Activated T-cell treated with anti-CD3 and anti-CD28 coated beads for 48 hours (primary cell): ENCODE measurements at regions not wholly inside any gene's neighbourhood (a gene's known extent, or its start where the extent isn't known, plus 50 kb on each side); places are given as distances from the start of the nearest gene placed in this dataset.

Source experiments
- DNase-seq: peaks from one replicate; pipeline ENCODE4 v3.0.0-alpha.2; 2020; ENCODE audit warnings: low read depth

GRCh38 chr6:139951172-139951571 lies 576.7 kb upstream of the CITED2 start:
- no peak for DNase-seq

- DNase-seq: no peak
Observed at GRCh38 chr6:139944976-139945375, 570.5 kb upstream of the CITED2 start.

GRCh38 chr6:139944131-139944530 lies 569.7 kb upstream of the CITED2 start:
- DNase-seq: no peak

DNA sequence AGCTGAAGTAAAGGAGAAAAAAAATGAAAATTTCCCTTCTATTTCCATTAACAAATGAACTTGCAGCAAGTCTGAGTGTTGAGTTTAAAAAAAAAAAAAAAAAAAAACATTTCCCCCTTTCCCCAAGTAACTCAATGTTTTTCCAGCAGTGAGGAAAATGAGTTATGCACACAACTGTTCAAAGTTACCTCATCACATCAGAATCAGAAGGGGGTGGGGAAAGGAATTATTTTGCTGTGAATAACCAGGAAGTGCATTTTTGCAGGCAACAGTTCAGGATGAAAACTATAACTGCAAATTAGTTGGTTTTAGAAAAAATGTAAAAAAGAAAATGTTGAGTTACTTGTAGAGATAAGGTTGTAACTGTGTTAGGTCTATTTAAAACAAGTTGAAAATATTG lies 568.9 kb upstream of the CITED2 start:
- no peak for DNase-seq

DNA sequence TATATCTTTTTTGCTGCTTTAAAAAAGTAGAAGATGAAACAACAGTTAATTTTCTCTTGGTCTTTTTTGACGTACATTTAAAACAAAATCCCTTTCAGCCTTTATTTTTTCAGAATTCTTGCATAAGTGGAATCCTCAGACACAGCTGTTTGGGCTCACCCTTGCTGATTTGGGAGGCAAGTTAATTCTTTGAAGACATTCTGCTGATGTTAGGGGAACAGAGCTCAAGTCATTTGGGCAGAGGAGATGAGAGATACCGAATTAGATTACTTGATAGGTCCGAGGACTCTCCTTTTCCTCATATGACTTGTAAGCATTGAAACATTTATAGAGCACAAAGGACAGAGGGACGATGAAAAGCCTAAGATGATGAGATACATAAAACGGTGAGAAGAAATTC lies 567.9 kb upstream of the CITED2 start:
- DNase-seq: no peak

GRCh38 chr6:139941826-139942225 lies 567.4 kb upstream of the CITED2 start:
- DNase-seq: no peak

DNA sequence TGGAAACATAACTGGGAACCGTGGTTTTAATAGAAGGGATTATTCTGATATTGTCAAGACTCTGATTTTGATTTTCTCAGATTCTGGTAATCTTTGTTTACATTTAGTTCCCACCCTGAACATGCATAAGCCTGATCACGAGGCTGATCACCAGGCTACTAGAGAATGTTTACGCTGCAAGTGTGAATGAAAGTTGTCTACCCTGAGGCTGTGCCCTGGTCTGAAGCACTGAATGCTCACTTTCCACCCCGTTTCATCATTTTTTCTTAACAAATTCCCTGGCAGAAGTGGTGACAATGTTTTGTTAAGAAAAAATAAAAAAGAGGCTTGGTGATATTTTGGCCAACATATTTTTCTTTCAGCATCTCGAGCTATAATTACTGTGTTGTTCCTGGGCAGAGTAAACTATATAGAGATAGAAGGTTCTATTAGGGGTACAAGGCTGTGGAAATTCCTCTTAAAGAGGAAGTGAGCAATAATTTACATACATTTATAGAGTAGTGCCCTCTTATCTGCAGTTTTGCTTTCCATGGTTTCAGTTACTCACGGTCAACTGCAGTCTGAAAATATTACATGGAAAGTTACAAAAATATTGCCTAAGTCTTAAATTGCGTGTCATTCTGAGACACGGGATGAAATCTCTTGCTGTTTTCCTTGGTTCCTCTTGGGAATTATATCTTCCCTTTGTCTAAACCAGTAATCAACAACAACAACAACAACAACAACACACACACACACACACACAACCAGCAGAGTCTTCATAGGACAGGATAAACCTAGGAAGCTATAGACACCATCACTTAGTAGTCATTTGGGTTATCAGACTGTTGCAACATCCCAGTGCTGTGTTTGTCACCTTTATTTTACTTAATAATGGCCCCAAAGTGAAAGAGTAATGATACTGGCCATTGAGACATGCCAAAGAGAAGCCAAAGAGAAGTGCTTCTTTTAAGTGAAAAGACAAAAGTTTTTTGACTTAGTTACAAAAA lies 566.6 kb upstream of the CITED2 start:
- no peak for DNase-seq

GRCh38 chr6:139939189-139939979 lies 564.9 kb upstream of the CITED2 start:
- no peak for DNase-seq

- no peak for DNase-seq
Observed at GRCh38 chr6:139932671-139933070, 558.2 kb upstream of the CITED2 start.

DNA sequence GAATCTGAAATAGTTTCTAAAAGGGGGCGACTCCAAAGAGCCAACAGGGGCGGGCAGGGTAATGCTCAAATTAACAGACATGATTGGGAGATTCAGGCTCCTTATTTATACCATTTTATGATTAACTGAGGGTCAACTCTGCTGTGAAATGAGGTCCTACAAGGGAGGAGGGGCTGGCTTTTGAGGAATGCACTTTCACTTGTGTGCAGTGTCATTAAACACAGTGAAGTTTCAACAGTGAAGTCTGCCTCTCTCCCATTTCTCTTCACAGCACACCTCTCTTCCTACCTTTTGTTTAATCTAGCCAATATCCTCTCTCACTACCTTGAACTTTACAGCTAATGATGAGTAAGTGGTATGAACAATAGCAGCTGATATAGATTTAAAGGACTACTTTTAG lies 557.3 kb upstream of the CITED2 start:
- DNase-seq: no peak

DNA sequence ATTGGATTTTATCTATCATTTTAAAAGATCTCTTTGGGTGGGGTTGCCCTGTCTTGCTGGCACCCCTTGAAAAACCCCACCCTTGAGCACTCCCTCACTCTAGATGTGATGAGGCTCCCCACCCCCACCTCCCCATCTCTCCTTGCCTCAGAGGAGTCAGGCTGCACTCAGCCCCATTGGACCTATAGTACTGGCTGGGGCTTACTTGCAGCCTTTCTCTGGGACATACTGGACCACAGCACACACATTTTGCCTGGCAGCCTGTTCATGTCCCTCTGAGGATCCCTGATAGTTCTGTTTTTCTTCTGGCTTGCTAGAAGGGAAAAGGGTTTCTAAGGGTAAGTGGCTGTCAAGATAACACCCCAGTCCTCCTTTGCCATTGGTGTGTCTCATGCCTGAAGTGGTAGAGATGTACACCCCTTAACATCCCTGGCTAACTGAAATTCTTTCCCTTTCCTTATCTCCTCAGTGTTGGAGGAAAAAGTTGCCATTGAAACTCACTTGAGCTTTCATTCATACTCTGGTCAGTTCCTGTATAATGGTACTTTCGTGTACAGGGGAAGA lies 553.4 kb upstream of the CITED2 start:
- DNase-seq: no peak

- no peak for DNase-seq
Observed at GRCh38 chr6:139927236-139927635, 552.8 kb upstream of the CITED2 start.

DNA sequence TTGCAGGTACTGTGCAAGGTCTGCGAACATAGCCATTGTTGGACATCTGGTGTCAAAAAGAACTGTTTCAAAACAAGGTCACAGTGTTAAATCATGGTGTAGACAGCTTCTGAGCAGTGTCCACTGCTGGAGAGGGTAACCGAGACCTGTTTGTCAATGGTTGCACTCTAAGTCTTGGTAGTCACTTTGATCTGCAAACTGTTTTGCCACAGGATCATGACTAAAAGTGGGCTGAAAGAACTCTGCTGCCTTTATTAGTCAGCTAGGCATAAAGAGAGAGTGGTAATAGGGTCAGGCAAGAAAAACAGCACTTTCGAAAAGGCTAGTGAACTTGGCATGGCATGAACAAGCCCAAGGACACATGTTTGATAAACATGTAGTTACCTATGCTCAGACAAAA lies 552.3 kb upstream of the CITED2 start:
- no peak for DNase-seq

DNA sequence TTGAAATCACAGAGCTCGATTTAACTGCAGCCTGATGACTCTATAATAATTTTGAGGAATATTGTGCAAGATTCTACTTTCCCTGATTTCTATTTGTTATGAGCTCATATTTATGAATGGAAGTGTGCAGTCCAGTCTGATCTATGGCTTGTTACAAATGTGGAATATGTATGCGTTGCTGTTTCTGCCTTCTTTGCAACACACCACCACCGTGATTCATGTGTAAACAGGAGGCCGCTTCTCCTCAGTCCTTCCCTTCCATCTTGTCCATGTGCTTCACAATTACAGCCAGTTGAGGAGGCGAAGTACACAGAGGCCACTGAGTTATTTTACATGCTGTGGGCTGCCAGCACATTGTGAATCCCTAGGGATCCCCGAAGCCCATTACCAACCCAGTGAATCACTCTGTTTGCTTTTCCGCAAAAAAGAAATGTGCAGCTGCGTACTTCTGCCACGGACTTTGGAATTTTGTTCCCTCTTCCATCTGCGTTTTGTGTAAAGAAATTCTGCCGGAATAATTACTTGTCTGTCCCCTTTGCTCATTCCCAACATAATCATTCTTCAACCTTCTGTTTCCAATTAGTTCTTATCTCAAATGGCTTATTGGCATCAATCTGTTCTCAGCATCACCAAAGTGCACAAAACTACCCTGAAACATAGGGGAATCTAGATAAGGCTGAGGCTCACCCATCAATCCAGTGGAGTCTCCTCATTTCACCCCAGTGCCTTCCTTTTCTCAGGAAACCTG lies 551.6 kb upstream of the CITED2 start:
- no peak for DNase-seq

DNA sequence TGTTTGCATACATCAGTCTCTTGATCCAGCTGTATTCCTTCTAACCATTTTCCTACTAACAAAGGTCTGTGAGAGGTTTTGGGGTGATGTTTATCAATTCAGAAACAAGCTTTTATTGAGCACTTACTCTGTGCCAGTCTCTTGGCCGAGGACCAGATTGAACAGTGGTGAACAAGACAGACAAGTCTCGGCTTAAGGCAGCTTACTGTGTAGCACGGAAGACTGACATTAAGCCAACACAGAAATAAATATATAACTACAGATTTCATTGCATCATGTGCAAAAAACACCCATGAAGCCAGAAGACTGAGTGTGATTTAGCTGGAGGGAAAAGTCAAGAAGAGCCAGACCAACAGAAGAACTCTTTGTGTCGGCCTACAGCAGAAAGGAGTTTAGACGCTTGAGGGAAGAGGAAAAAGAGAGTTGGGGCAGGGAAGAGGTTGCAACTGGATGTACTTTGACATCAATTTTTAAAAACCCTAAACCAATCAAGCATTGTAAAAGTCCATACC lies 549.6 kb upstream of the CITED2 start:
- no peak for DNase-seq

DNA sequence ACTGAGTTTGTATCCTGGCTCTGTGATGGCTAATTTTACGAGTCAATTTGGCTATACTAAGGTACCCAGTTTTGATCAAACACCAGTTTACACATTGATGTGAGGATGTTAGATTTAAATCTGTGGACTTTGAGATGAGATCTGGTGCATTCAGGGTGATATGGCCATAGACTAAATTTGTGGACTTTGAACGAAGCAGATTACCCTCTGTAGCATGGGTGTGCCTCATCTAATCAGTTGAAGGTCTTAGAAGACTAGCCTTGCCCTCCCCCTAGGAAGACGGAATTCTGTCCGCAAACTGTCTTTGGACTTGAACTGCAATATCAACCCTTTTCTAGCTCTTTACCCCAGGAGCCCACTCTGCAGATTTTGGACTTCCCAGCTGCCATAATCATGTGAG lies 547.8 kb upstream of the CITED2 start:
- no peak for DNase-seq

GRCh38 chr6:139920776-139921100 lies 546.3 kb upstream of the CITED2 start:
- DNase-seq: no peak

- DNase-seq: no peak
Observed at GRCh38 chr6:139920027-139920775, 545.8 kb upstream of the CITED2 start.

DNA sequence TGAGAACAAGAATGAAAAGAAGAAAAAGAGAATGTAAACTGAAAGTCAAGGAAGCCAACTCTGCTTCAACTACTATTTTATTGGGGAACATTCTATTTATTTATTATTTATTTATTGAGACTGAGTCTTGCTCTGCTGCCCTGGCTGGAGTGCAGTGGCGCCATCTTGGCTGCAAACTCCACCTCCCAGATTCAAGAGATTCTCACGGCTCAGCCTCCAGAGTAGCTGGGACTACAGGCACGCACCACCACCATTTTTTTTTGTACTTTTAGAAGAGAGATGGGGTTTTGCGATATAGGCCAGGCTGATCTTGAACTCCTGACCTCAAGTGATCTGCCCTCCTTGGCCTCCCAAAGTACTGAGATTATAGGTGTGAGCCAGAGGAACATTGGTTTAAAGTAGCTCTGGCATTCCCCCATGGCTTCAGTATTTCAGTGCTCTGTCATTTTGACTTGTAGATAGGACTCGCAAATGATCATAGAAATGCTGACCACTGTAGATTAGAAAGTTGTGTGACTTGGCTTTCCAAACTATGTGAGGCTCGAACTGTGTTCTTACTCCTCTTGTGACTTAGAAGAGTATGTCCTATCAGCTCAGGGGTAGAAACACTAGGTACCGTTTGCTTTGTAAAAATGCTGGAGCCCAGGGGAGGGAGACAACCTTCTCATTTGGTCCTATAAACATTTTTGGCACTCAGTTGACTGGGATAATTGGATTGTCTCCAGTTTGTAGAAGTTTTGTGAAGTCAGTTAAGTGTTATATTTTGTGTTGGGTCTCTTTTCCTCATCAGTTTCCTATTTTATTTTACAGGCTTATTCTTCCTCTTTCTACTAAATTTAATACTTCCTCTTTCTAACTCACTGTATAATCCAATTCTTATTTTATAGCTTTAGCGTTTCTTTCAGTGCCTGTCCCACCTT lies 544.9 kb upstream of the CITED2 start:
- DNase-seq: no peak

DNA sequence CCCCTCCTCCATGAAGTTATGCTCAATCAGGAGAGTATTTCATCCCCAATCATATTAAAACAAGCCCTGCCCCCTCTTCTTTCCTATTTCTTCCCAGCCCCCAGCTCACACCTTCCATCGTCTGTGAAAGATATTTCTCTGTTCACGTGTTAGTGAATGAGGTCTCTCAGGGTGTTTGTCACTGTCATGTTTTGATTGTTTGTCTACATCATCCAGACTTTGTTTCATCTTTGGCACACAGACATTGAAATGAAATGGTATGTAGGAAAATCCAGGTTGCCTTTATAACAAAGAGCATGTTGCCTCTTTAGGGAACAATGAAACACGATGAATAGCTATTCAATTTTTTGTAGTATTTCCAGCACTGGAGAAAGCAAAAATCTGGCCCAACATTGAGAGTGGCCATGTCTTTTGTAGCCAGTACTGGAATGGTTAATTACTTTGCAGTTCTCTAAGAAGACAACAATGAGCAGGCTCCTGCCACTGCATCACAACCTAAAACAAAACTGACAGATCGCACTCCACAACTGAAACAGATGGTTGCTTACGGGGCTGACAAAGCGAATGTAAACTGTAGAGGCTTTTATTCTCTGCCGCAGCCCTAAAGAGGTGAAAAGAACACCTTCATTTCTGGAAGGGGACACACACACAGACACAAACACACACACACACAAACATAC lies 543.6 kb upstream of the CITED2 start:
- no peak for DNase-seq
